ENCODE measurements at regions not wholly inside any gene's neighbourhood (a gene's known extent, or its start where the extent isn't known, plus 50 kb on each side); places are given as distances from the start of the nearest gene placed in this dataset.
A peak's percentile ranks its signal among the peaks of the same experiment; 100 is the strongest.
"Not testable (repeated sequence)": the region's sequence is repeated elsewhere in the genome, so short reads cannot be mapped to it uniquely, and the experiment has no call there.

DNA sequence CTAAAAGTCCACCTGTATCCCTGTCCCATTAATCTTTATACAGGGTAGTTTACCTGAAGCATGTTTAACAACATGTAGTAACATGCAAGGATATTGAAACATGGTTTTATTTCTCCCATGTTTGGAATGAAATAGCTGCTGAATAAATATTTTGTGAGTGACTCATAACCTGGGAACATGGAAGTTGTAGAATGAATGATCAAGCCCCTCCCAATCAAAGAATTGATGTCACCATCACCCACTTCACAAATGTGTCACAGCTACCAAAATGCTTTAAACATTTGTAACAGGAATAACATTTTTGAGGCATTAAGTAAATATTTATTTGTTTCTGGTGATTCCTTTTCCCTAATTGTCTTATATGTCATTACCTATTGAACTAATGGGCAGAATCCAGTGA, 58.9 kb upstream of the TNFAIP3 start (continued):
- TF ChIP-seq, protein P1, sequence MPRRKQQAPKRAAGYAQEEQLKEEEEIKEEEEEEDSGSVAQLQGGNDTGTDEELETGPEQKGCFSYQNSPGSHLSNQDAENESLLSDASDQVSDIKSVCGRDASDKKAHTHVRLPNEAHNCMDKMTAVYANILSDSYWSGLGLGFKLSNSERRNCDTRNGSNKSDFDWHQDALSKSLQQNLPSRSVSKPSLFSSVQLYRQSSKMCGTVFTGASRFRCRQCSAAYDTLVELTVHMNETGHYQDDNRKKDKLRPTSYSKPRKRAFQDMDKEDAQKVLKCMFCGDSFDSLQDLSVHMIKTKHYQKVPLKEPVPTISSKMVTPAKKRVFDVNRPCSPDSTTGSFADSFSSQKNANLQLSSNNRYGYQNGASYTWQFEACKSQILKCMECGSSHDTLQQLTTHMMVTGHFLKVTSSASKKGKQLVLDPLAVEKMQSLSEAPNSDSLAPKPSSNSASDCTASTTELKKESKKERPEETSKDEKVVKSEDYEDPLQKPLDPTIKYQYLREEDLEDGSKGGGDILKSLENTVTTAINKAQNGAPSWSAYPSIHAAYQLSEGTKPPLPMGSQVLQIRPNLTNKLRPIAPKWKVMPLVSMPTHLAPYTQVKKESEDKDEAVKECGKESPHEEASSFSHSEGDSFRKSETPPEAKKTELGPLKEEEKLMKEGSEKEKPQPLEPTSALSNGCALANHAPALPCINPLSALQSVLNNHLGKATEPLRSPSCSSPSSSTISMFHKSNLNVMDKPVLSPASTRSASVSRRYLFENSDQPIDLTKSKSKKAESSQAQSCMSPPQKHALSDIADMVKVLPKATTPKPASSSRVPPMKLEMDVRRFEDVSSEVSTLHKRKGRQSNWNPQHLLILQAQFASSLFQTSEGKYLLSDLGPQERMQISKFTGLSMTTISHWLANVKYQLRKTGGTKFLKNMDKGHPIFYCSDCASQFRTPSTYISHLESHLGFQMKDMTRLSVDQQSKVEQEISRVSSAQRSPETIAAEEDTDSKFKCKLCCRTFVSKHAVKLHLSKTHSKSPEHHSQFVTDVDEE (CRISPR knock-in tag; IDR thresholded peaks at IDR 0.05): no peak
- TF ChIP-seq CSRNP3 (CRISPR knock-in tag; IDR thresholded peaks at IDR 0.05) (no peak), ZC3H10 (CRISPR knock-in tag; IDR thresholded peaks at IDR 0.05) (no peak), CSDC2 (CRISPR knock-in tag; IDR thresholded peaks at IDR 0.05) (no peak), ZNF8 (CRISPR knock-in tag; IDR thresholded peaks at IDR 0.05) (no peak), PPARA (CRISPR knock-in tag; IDR thresholded peaks at IDR 0.05; ENCODE audit: borderline replicate concordance) (no peak)

- TF ChIP-seq ZNF565 (CRISPR knock-in tag; conservative IDR thresholded peaks at IDR 0.05; ENCODE audit: low read depth) (no peak), ARNTL (CRISPR knock-in tag; IDR thresholded peaks at IDR 0.05; ENCODE audit: borderline replicate concordance, low read depth) (no peak), OSR1 (CRISPR knock-in tag; IDR thresholded peaks at IDR 0.05) (no peak), ZFP30 (CRISPR knock-in tag; IDR thresholded peaks at IDR 0.05) (no peak), ZC3H10 (CRISPR knock-in tag; IDR thresholded peaks at IDR 0.05) (no peak), PPARA (CRISPR knock-in tag; IDR thresholded peaks at IDR 0.05; ENCODE audit: borderline replicate concordance) (no peak), TCF4 (CRISPR knock-in tag; IDR thresholded peaks at IDR 0.05; ENCODE audit: borderline replicate concordance) (no peak), ISL1 (CRISPR knock-in tag; IDR thresholded peaks at IDR 0.05) (no peak), BACH2 (CRISPR knock-in tag; IDR thresholded peaks at IDR 0.05; ENCODE audit: borderline replicate concordance) (no peak), ESRRG (CRISPR knock-in tag; IDR thresholded peaks at IDR 0.05) (no peak), TOX (CRISPR knock-in tag; IDR thresholded peaks at IDR 0.05; ENCODE audit: borderline replicate concordance) (no peak), CSDC2 (CRISPR knock-in tag; IDR thresholded peaks at IDR 0.05) (no peak)
- TF ChIP-seq, protein P2, sequence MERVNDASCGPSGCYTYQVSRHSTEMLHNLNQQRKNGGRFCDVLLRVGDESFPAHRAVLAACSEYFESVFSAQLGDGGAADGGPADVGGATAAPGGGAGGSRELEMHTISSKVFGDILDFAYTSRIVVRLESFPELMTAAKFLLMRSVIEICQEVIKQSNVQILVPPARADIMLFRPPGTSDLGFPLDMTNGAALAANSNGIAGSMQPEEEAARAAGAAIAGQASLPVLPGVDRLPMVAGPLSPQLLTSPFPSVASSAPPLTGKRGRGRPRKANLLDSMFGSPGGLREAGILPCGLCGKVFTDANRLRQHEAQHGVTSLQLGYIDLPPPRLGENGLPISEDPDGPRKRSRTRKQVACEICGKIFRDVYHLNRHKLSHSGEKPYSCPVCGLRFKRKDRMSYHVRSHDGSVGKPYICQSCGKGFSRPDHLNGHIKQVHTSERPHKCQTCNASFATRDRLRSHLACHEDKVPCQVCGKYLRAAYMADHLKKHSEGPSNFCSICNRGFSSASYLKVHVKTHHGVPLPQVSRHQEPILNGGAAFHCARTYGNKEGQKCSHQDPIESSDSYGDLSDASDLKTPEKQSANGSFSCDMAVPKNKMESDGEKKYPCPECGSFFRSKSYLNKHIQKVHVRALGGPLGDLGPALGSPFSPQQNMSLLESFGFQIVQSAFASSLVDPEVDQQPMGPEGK (CRISPR knock-in tag; IDR thresholded peaks at IDR 0.05; ENCODE audit: borderline replicate concordance): no peak
These were observed 58.2 kb upstream of the TNFAIP3 start for GRCh38 chr6:137808836-137809315.

GRCh38 chr6:137809895-137810553, 57.0 kb upstream of the TNFAIP3 start:
- not testable (repeated sequence) for ATAC-seq

More at GRCh38 chr6:137808836-137809315, 58.2 kb upstream of the TNFAIP3 start:
- ATAC-seq: no peak

DNA sequence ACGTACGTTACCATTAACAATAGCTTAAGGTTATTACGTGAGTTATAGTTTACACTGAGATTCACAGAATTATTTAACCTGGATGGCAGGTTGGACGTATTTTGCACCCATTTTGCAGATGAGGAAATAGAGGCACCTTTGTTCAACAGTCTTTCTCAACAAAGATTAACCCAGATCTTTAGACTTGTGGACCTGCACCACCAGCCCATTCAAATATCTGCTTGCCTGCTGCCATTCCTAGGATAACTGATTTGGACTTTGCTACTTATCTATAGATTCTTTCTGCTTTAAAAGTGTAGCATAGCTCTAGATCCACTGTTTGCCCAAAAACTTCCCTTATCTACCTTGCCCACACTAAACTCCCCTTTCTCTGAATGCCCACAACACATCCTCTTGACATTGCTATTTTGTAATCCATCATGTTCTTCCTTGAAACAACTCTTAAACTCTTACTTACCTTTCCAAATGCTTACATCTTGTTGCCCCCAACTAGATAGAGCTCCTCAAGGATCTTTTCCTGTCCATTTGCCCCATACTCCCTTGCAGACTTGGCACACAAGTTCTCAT, 56.4 kb upstream of the TNFAIP3 start:
- TF ChIP-seq GLIS3 (CRISPR knock-in tag; IDR thresholded peaks at IDR 0.05) (no peak), BACH2 (CRISPR knock-in tag; IDR thresholded peaks at IDR 0.05; ENCODE audit: borderline replicate concordance) (no peak), ZC3H10 (CRISPR knock-in tag; IDR thresholded peaks at IDR 0.05) (no peak), SNAI2 (CRISPR knock-in tag; IDR thresholded peaks at IDR 0.05) (no peak), TCF4 (CRISPR knock-in tag; IDR thresholded peaks at IDR 0.05; ENCODE audit: borderline replicate concordance) (no peak)
- ATAC-seq: no peak

- ATAC-seq: peak; percentile 43; the same call in 1 of the 3 replicates
- TF ChIP-seq ZNF565 (CRISPR knock-in tag; conservative IDR thresholded peaks at IDR 0.05; ENCODE audit: low read depth) (no peak), GLIS3 (CRISPR knock-in tag; IDR thresholded peaks at IDR 0.05) (no peak)
These were observed 55.7 kb upstream of the TNFAIP3 start for GRCh38 chr6:137811121-137811915.
